HG03280 (cell line): ENCODE measurements at regions not wholly inside any gene's neighbourhood (a gene's known extent, or its start where the extent isn't known, plus 50 kb on each side); places are given as distances from the start of the nearest gene placed in this dataset.

Source experiments
- ATAC-seq: cut with Tn5 transposase; IDR thresholded peaks from one replicate; pipeline ENCODE4 v1.9.1; 2021; ENCODE audit warnings: mild to moderate bottlenecking, moderate library complexity; ENCODE audit not compliant: unreplicated experiment

- no peak for ATAC-seq
Observed at GRCh38 chr5:174189654-174190541, 144.4 kb downstream of the NSG2 start.

GRCh38 chr5:174191076-174191475 lies 145.6 kb downstream of the NSG2 start:
- no peak for ATAC-seq

GRCh38 chr5:174191850-174192655 lies 146.5 kb downstream of the NSG2 start:
- no peak for ATAC-seq

GRCh38 chr5:174192901-174193300 lies 147.4 kb downstream of the NSG2 start:
- no peak for ATAC-seq

- no peak for ATAC-seq
Observed at GRCh38 chr5:174195517-174195916, 150.0 kb downstream of the NSG2 start.

GRCh38 chr5:174197929-174198328 lies 152.4 kb downstream of the NSG2 start:
- no peak for ATAC-seq

GRCh38 chr5:174198541-174198940 lies 153.0 kb downstream of the NSG2 start:
- no peak for ATAC-seq

- no peak for ATAC-seq
Observed at GRCh38 chr5:174202996-174203395, 157.5 kb downstream of the NSG2 start.

- ATAC-seq = no peak
Observed at GRCh38 chr5:174204535-174205313, 159.2 kb downstream of the NSG2 start.

- no peak for ATAC-seq
Observed at GRCh38 chr5:174205939-174206338, 160.4 kb downstream of the NSG2 start.

- no peak for ATAC-seq
Observed at GRCh38 chr5:174210596-174211276, 165.2 kb downstream of the NSG2 start.

- no peak for ATAC-seq
Observed at GRCh38 chr5:174211277-174211626, 165.7 kb downstream of the NSG2 start.

- ATAC-seq = no peak
Observed at GRCh38 chr5:174217527-174217926, 172.0 kb downstream of the NSG2 start.

- no peak for ATAC-seq
Observed at GRCh38 chr5:174218162-174218561, 172.7 kb downstream of the NSG2 start.

GRCh38 chr5:174220417-174220816 lies 174.9 kb downstream of the NSG2 start:
- ATAC-seq = no peak

- ATAC-seq = no peak
Observed at GRCh38 chr5:174221436-174221835, 175.9 kb downstream of the NSG2 start.

- no peak for ATAC-seq
Observed at GRCh38 chr5:174221946-174222345, 176.4 kb downstream of the NSG2 start.

GRCh38 chr5:174222891-174223290 lies 177.4 kb downstream of the NSG2 start:
- no peak for ATAC-seq

- no peak for ATAC-seq
Observed at GRCh38 chr5:174223355-174223754, 177.8 kb downstream of the NSG2 start.

- no peak for ATAC-seq
Observed at GRCh38 chr5:174229068-174229467, 183.6 kb downstream of the NSG2 start.
